WERI-Rb-1 (cell line): ENCODE measurements at regions not wholly inside any gene's neighbourhood (a gene's known extent, or its start where the extent isn't known, plus 50 kb on each side); places are given as distances from the start of the nearest gene placed in this dataset.
"Not testable (repeated sequence)": the region's sequence is repeated elsewhere in the genome, so short reads cannot be mapped to it uniquely, and the experiment has no call there.

Experiments
- DNase-seq: peaks from one replicate; pipeline ENCODE4 v3.0.0-alpha.2; 2020
- H3K27ac ChIP-seq: fragments of 250-450 bp; sonication (Bioruptor Pico); 2 replicates; pipeline ENCODE4 v1.5.1; 2020; ENCODE audit warnings: mild to moderate bottlenecking, moderate library complexity
- H3K27me3 ChIP-seq: fragments of 250-450 bp; sonication (Bioruptor Pico); 2 replicates; pipeline ENCODE4 v1.5.1; 2021; ENCODE audit warnings: mild to moderate bottlenecking, low read depth, moderate library complexity; ENCODE audit not compliant: insufficient read depth, severe bottlenecking
- H3K36me3 ChIP-seq: fragments of 250-450 bp; sonication (Bioruptor Pico); 2 replicates; pipeline ENCODE4 v1.5.1; 2020; ENCODE audit warnings: mild to moderate bottlenecking, moderate library complexity
- H3K4me3 ChIP-seq: 2 replicates; pipeline ENCODE4 v1.5.1; 2011; ENCODE audit warnings: low read depth, mild to moderate bottlenecking, control low read depth, low read length
- H3K9me3 ChIP-seq: fragments of 250-450 bp; sonication (Bioruptor Pico); 2 replicates; pipeline ENCODE4 v1.5.1; 2021; ENCODE audit warnings: mild to moderate bottlenecking, moderate library complexity; ENCODE audit not compliant: severe bottlenecking
- TF ChIP-seq, protein P1 (sequence below): IDR thresholded peaks from 2 replicates; pipeline ENCODE4 v1.5.1; 2011; ENCODE audit warnings: low read depth, mild to moderate bottlenecking, control low read depth, inconsistent platforms, low read length

DNA sequence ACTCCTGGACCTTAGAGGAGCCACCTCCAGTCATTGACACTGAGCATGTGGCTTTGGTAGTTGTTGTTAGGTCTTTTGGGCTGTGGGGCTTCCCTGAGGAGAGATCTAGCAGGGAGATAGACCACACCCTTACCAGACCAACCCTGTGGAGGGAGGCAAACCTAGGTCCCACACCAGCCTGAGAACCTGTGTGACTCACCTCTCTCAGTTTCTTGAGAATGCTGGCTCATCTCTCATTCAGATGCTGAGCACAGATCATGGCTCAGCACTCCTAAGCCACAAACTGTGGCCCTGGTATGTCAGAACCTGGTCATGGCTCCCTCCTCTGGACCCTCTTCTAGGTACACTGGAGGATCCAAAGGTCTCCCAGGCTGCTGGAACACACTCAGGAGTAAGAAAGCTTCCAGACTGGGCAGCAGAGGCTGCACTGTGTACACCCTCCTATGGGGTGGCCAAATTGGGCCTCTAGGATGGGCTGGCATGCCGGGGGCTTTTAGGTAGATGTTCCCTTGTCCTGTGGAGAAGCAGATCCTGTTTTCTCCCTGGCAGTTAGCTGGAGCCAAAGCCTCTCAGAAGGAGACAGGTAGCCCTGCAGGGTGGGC, 1294.5 kb downstream of the KHDRBS2 start:
- Histone ChIP-seq H3K9me3 (no peaks in the 10 kb centered on the region), H3K27me3 (no peaks in the 10 kb centered on the region), H3K36me3 (no peaks in the 10 kb centered on the region), H3K4me3 (no peak overlapping the region), H3K27ac (no peak overlapping the region)
- TF ChIP-seq, protein P1, sequence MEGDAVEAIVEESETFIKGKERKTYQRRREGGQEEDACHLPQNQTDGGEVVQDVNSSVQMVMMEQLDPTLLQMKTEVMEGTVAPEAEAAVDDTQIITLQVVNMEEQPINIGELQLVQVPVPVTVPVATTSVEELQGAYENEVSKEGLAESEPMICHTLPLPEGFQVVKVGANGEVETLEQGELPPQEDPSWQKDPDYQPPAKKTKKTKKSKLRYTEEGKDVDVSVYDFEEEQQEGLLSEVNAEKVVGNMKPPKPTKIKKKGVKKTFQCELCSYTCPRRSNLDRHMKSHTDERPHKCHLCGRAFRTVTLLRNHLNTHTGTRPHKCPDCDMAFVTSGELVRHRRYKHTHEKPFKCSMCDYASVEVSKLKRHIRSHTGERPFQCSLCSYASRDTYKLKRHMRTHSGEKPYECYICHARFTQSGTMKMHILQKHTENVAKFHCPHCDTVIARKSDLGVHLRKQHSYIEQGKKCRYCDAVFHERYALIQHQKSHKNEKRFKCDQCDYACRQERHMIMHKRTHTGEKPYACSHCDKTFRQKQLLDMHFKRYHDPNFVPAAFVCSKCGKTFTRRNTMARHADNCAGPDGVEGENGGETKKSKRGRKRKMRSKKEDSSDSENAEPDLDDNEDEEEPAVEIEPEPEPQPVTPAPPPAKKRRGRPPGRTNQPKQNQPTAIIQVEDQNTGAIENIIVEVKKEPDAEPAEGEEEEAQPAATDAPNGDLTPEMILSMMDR: no peak
- no peak for DNase-seq

DNA sequence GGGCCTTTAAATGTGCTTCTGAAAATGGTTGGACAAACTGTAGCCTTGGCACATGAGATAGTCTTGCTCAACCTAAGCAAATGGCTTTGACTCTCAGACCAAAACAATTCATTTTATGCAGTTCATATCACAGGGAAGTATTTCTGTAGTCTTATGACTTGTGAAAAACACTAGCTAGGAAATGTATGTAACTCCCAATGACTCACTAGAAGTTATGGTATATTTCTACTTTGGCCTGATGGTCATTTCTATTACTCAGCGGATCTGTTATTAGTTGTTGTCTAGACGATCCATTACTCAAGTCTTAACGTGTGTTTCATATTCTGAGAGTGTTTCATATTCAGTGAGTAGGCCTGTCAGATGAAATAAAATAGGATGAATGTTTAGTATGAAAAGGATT, 1333.5 kb downstream of the KHDRBS2 start:
- no peak overlapping the region for H3K27ac ChIP-seq

DNA sequence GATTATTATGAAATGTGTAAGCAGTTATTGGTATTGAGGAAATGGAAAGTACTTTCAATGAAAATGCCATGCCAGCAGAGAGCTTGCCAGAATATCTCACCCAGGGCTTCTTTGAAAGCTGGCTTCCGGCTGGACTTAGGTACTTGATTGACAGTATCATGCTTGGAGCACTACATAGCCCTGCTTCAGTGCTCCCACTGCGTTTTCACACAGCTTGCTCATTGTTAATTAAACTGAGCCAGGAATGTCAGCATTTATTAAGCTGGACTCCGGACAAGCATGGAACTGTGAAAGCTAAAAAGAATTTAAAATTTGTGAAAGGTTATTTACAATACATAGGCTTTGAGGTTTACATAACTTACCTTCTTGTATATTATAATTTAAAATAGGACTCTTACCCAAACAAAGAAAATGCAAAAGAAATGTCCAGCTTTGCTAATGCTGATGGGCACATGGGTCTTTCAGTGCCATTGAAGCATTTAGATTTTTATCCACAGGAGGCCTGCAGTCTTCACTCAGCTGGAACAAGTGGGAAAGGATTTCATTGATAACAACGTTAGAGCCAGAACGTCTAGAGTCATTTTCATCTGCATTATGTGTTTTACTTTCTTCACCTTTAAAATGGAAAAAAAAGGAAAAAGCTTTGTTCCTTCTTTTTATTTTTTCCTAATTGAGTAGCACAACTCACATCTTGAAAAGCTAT, 1335.7 kb downstream of the KHDRBS2 start:
- H3K9me3 ChIP-seq, H3K36me3 ChIP-seq, H3K27ac ChIP-seq, DNase-seq, H3K4me3 ChIP-seq, H3K27me3 ChIP-seq: not testable (repeated sequence)

More for the DNA sequence above, 1333.5 kb downstream of the KHDRBS2 start:
- no peaks in the 10 kb centered on the region for H3K36me3 ChIP-seq
- no peak overlapping the region for H3K4me3 ChIP-seq
- TF ChIP-seq, protein P1: no peak
- no peaks in the 10 kb centered on the region for H3K27me3 ChIP-seq
- no peaks in the 10 kb centered on the region for H3K9me3 ChIP-seq
- DNase-seq: no peak

DNA sequence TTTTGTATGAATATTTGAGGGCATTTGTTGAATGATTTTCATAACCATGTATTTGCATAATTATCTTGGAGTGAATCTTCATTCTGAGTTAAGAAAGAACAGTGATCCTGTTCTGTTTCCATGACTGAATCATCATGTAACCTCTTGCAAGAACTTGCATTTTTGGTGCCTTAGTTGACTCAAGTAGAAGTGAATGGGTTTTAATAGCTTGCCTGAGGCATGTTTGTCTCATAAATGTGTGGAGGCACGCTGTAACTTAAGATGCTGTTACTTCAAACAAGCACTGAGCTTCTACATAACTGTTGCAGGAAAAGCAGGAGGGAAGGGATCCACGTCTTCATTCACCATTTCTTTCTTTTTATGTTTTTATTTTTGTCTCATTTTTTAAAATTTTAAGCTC, 1338.6 kb downstream of the KHDRBS2 start:
- not testable (repeated sequence) for H3K27ac ChIP-seq, H3K9me3 ChIP-seq, H3K36me3 ChIP-seq, H3K27me3 ChIP-seq, DNase-seq, H3K4me3 ChIP-seq

DNA sequence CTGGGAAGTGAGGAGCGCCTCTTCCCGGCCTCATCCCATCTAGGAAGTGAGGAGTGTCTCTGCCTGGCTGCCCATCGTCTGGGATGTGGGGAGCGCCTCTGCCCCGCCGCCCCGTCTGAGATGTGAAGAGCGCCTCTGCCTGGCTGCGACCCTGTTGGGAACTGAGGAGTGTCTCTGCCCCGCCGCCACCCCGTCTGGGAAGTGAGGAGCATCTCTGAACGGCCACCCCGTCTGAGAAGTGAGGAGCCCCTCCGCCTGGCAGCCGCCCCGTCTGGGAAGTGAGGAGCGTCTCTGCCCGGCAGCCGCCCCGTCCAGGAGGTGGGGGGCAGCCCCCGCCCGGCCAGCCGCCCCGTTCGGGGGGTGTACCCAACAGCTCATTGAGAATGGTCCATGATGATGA, 1341.2 kb downstream of the KHDRBS2 start:
- not testable (repeated sequence) for H3K4me3 ChIP-seq, H3K27me3 ChIP-seq, DNase-seq, H3K36me3 ChIP-seq, H3K9me3 ChIP-seq, H3K27ac ChIP-seq

DNA sequence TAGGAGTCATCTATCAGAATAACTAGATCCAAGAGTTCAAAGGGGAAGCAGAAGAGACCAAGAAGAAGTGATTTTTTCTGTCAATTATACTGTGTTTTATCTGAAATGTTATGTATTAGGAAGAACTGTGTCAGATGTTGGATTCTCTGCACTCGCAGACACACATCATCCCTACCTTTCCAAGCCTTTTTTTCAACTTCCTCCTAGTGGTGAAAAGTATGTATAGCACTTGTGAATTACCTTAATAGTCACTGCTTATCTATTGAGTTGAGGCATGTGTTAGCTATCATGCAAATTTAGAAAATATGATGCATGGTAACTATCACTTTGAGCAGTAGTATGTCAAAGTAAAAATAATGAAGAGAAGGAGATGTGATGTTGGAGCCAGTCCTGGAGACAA, 1350.1 kb downstream of the KHDRBS2 start:
- H3K27ac ChIP-seq, H3K4me3 ChIP-seq, DNase-seq, H3K9me3 ChIP-seq, H3K36me3 ChIP-seq, H3K27me3 ChIP-seq: not testable (repeated sequence)

DNA sequence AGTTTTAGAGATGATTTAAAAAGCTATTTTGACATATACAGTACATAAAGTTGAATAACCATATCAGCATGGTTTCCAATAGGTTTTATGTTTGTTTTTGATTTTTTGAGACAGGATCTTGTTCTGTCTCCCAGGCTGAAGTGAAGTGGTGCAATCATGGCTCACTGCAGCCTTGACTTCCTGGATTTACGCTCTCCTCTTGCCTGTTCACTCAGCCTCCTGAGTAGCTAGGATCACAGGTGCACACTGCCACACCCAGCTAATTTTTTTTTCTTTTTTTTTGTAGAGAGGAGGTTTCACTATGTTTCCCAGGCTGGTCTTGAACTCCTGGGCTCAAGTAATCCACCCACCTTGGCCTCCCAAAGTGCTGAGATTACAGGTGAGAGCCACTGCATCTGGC, 1366.4 kb downstream of the KHDRBS2 start:
- DNase-seq, H3K9me3 ChIP-seq, H3K27ac ChIP-seq, H3K27me3 ChIP-seq, H3K36me3 ChIP-seq, H3K4me3 ChIP-seq: not testable (repeated sequence)

DNA sequence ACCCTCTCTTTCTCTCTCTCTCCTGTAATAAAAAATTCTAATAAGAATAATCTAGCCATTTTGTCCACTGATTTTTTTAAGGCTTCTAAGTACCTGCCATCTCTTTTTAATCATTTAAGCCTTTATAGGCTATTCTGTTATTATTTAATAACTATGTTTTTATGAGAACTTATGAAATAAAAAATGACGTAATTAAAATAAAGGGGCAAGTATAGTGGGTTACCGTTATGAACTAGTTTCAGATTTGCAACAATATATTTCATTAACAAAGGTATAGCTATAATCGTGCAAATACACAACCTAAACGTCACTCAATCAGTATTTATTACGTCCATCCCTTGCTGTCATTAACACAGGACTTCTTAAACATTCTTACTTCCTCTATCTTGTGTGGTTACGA, 1382.2 kb downstream of the KHDRBS2 start:
- H3K36me3 ChIP-seq, H3K9me3 ChIP-seq, H3K4me3 ChIP-seq, H3K27me3 ChIP-seq, H3K27ac ChIP-seq, DNase-seq: not testable (repeated sequence)

DNA sequence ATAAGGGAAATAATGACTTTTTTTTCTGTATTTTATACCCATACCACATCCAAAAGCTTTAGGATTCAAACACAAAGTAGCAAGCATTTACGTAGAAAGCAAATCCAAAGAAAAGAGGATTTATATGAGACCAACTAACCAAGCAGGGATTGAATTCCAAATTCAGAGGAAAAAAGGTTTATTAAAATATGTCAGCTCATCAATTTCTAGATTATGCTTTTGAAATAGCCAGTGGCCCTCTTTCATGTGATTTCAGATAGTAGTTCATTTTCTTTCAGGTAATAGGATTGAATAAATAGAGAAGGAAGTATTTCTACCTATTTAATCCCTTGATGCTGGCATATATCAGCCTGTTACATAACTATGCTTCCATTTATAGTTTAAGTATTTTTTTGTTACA, 1392.7 kb downstream of the KHDRBS2 start:
- not testable (repeated sequence) for H3K4me3 ChIP-seq, H3K27me3 ChIP-seq, H3K27ac ChIP-seq, H3K36me3 ChIP-seq, H3K9me3 ChIP-seq, DNase-seq
